Peyer's patch (tissue), 4 donors: ENCODE measurements at regions not wholly inside any gene's neighbourhood (a gene's known extent, or its start where the extent isn't known, plus 50 kb on each side); places are given as distances from the start of the nearest gene placed in this dataset.
A peak's percentile ranks its signal among the peaks of the same experiment; 100 is the strongest.
"Not testable (repeated sequence)": the region's sequence is repeated elsewhere in the genome, so short reads cannot be mapped to it uniquely, and the experiment has no call there.

ENCODE experiments used
- DNase-seq, 3 donors: peaks; one replicate each; pipeline ENCODE4 v3.0.0-alpha.2; 2017 to 2019
- H3K27ac ChIP-seq, 4 donors: fragments of 200-600 bp; sonication (generic); one replicate each; pipeline ENCODE4 v1.5.1; 2016 to 2019
- H3K27me3 ChIP-seq, 2 donors: fragments of 200-600 bp; sonication (generic); one replicate each; pipeline ENCODE4 v1.5.1; 2019
- H3K36me3 ChIP-seq, 3 donors: fragments of 200-600 bp; sonication (generic); one replicate each; pipeline ENCODE4 v1.5.1; 2016 to 2019
- H3K4me1 ChIP-seq, 4 donors: fragments of 200-600 bp; sonication (generic); one replicate each; pipeline ENCODE4 v1.5.1; 2016 to 2019
- H3K4me3 ChIP-seq, 4 donors: fragments of 200-600 bp; sonication (generic); 1 replicate in 3 of 4; 2 replicates in 1 of 4; pipeline ENCODE4 v1.5.1; 2016 to 2019; ENCODE audit warnings: mild to moderate bottlenecking in 1 of 4
- H3K9me3 ChIP-seq, 4 donors: fragments of 200-600 bp; sonication (generic); one replicate each; pipeline ENCODE4 v1.5.1; 2016 to 2019; ENCODE audit warnings: mild to moderate bottlenecking in 1 of 4
- CTCF ChIP-seq, 6 experiments: fragments of 450-650 bp in 4 of 6; fragments of 200-600 bp in 2 of 6; sonication (generic) in 1 of 6; IDR thresholded peaks; one replicate each; pipeline ENCODE4 v1.5.1; 2017 to 2019; ENCODE audit warnings: antibody characterized with exemption in 6 of 6, mild to moderate bottlenecking in 3 of 6, moderate library complexity in 1 of 6
- POLR2A ChIP-seq, 2 donors: fragments of 450-650 bp; IDR thresholded peaks; one replicate each; pipeline ENCODE4 v1.5.1; 2017; ENCODE audit warnings: antibody characterized with exemption in 2 of 2, mild to moderate bottlenecking in 2 of 2, moderate library complexity in 2 of 2

GRCh38 chr7:67348171-67348570 lies 351.5 kb downstream of the TYW1 start:
- no peak overlapping the region for H3K27ac ChIP-seq
- no peaks in the 10 kb centered on the region for H3K36me3 ChIP-seq
- H3K4me3 ChIP-seq: no peak overlapping the region
- no peaks in the 10 kb centered on the region for H3K9me3 ChIP-seq
- H3K4me1 ChIP-seq: no peaks in the 10 kb centered on the region
- DNase-seq: peak in 1 of 3 donors; percentile 18
- no peaks in the 10 kb centered on the region for H3K27me3 ChIP-seq
- no peak for TF ChIP-seq CTCF (IDR thresholded peaks at IDR 0.05)
- no peak for TF ChIP-seq POLR2A (IDR thresholded peaks at IDR 0.05)

GRCh38 chr7:67357653-67358052 lies 361.0 kb downstream of the TYW1 start:
- H3K9me3 ChIP-seq: peaks cover 0 to 10% (median 3%) of the 10 kb centered on the region in 4 donors
- not testable (repeated sequence) for H3K36me3 ChIP-seq, H3K4me1 ChIP-seq, H3K27me3 ChIP-seq, H3K27ac ChIP-seq, H3K4me3 ChIP-seq
- DNase-seq: peak in 1 of 3 donors; percentile 14

GRCh38 chr7:67358316-67358715 lies 361.7 kb downstream of the TYW1 start:
- peaks cover 0 to 10% (median 3%) of the 10 kb centered on the region in 4 donors for H3K9me3 ChIP-seq
- not testable (repeated sequence) for H3K36me3 ChIP-seq, H3K27ac ChIP-seq, H3K4me3 ChIP-seq, H3K27me3 ChIP-seq, H3K4me1 ChIP-seq
- DNase-seq: peak in 1 of 3 donors; percentile 9

- not testable (repeated sequence) for H3K36me3 ChIP-seq, H3K4me3 ChIP-seq, H3K27ac ChIP-seq, H3K4me1 ChIP-seq, H3K27me3 ChIP-seq
- DNase-seq: peak in 1 of 3 donors; percentile 7
- H3K9me3 ChIP-seq: peaks cover 0 to 10% (median 3%) of the 10 kb centered on the region in 4 donors
Observed at GRCh38 chr7:67358738-67359137, 362.1 kb downstream of the TYW1 start.

GRCh38 chr7:67359900-67360299 lies 363.3 kb downstream of the TYW1 start:
- Histone ChIP-seq H3K4me1 (no peaks in the 10 kb centered on the region), H3K4me3 (no peak overlapping the region), H3K27me3 (no peaks in the 10 kb centered on the region), H3K9me3 (peaks cover 0 to 10% (median 3%) of the 10 kb centered on the region in 4 donors), H3K36me3 (no peaks in the 10 kb centered on the region), H3K27ac (no peak overlapping the region)
- DNase-seq: no peak
- TF ChIP-seq CTCF (IDR thresholded peaks at IDR 0.05) (no peak), POLR2A (IDR thresholded peaks at IDR 0.05) (no peak)

GRCh38 chr7:67361150-67361549 lies 364.5 kb downstream of the TYW1 start:
- Histone ChIP-seq H3K9me3 (peaks cover 0 to 10% (median 3%) of the 10 kb centered on the region in 4 donors), H3K4me3 (no peak overlapping the region), H3K27me3 (no peaks in the 10 kb centered on the region), H3K4me1 (no peaks in the 10 kb centered on the region), H3K36me3 (no peaks in the 10 kb centered on the region), H3K27ac (no peak overlapping the region)
- TF ChIP-seq POLR2A (IDR thresholded peaks at IDR 0.05) (no peak), CTCF (IDR thresholded peaks at IDR 0.05) (no peak)
- no peak for DNase-seq

- Histone ChIP-seq H3K4me1 (no peaks in the 10 kb centered on the region), H3K27me3 (no peaks in the 10 kb centered on the region), H3K4me3 (no peak overlapping the region), H3K9me3 (peaks cover 0 to 4% (median 0%) of the 10 kb centered on the region in 4 donors), H3K27ac (no peak overlapping the region), H3K36me3 (no peaks in the 10 kb centered on the region)
- DNase-seq: no peak
- TF ChIP-seq POLR2A (IDR thresholded peaks at IDR 0.05): no peak
- no peak for TF ChIP-seq CTCF (IDR thresholded peaks at IDR 0.05)
Observed at GRCh38 chr7:67364441-67365017, 367.9 kb downstream of the TYW1 start.
